ENCODE measurements at regions not wholly inside any gene's neighbourhood (a gene's known extent, or its start where the extent isn't known, plus 50 kb on each side); places are given as distances from the start of the nearest gene placed in this dataset.
"Not testable (repeated sequence)": the region's sequence is repeated elsewhere in the genome, so short reads cannot be mapped to it uniquely, and the experiment has no call there.

GRCh38 chr2:106288873-106289272, 94.8 kb upstream of the UXS1 start:
- intact Hi-C loops (cut with DNase I) = no loop called here
- Histone ChIP-seq H3K4me1 (ENCODE audit: control insufficient read depth, insufficient read depth, low read length) (no peaks in the 10 kb centered on the region), H3K27me3 (ENCODE audit: control insufficient read depth, insufficient read depth) (no peaks in the 10 kb centered on the region), H3K4me3 (ENCODE audit: low read length) (no peak overlapping the region), H3K27ac (ENCODE audit: low read length) (no peak overlapping the region), H3K9me3 (ENCODE audit: control insufficient read depth, low read length) (no peaks in the 10 kb centered on the region)
- 93% methylated on average over 9 of the region's 9 CpGs for WGBS
- DNase-seq (no peak), ATAC-seq (no peak)

- no peaks in the 10 kb centered on the region for H3K9me3 ChIP-seq (ENCODE audit: control insufficient read depth, low read length)
- no peak for DNase-seq
- WGBS = 90% methylated on average over 3 of the region's 3 CpGs
- no peak for ATAC-seq
- H3K27me3 ChIP-seq (ENCODE audit: control insufficient read depth, insufficient read depth) = no peaks in the 10 kb centered on the region
- H3K27ac ChIP-seq (ENCODE audit: low read length) = no peak overlapping the region
- intact Hi-C loops (cut with DNase I) = no loop called here
- no peak overlapping the region for H3K4me3 ChIP-seq (ENCODE audit: low read length)
- no peaks in the 10 kb centered on the region for H3K4me1 ChIP-seq (ENCODE audit: control insufficient read depth, insufficient read depth, low read length)
Observed at GRCh38 chr2:106285237-106285829, 91.2 kb upstream of the UXS1 start.

- DNase-seq (no peak), ATAC-seq (no peak)
- Histone ChIP-seq H3K4me3 (ENCODE audit: low read length) (no peak overlapping the region), H3K4me1 (ENCODE audit: control insufficient read depth, insufficient read depth, low read length) (no peaks in the 10 kb centered on the region), H3K27me3 (ENCODE audit: control insufficient read depth, insufficient read depth) (no peaks in the 10 kb centered on the region), H3K9me3 (ENCODE audit: control insufficient read depth, low read length) (no peaks in the 10 kb centered on the region), H3K27ac (ENCODE audit: low read length) (no peak overlapping the region)
- intact Hi-C loops (cut with DNase I) = no loop called here
- WGBS = 78% methylated on average over 14 of the region's 14 CpGs
Observed at GRCh38 chr2:106284691-106285202, 90.6 kb upstream of the UXS1 start.

GRCh38 chr2:106284255-106284654, 90.2 kb upstream of the UXS1 start:
- no peak overlapping the region for H3K27ac ChIP-seq (ENCODE audit: low read length)
- WGBS = 70% methylated on average over 5 of the region's 5 CpGs
- intact Hi-C loops (cut with DNase I) = no loop called here
- no peaks in the 10 kb centered on the region for H3K9me3 ChIP-seq (ENCODE audit: control insufficient read depth, low read length)
- H3K27me3 ChIP-seq (ENCODE audit: control insufficient read depth, insufficient read depth) = no peaks in the 10 kb centered on the region
- DNase-seq = no peak
- ATAC-seq = no peak
- H3K4me1 ChIP-seq (ENCODE audit: control insufficient read depth, insufficient read depth, low read length) = no peaks in the 10 kb centered on the region
- no peak overlapping the region for H3K4me3 ChIP-seq (ENCODE audit: low read length)

- H3K27me3 ChIP-seq (ENCODE audit: control insufficient read depth, insufficient read depth); H3K9me3 ChIP-seq (ENCODE audit: control insufficient read depth, low read length); H3K27ac ChIP-seq (ENCODE audit: low read length); DNase-seq; H3K4me1 ChIP-seq (ENCODE audit: control insufficient read depth, insufficient read depth, low read length); H3K4me3 ChIP-seq (ENCODE audit: low read length); intact Hi-C loops (cut with DNase I); ATAC-seq: not testable (repeated sequence)
- 51% methylated on average over 9 of the region's 9 CpGs for WGBS
Observed at GRCh38 chr2:106283228-106284152, 89.4 kb upstream of the UXS1 start.

GRCh38 chr2:106282462-106283170, 88.5 kb upstream of the UXS1 start:
- DNase-seq (no peak), ATAC-seq (no peak)
- no peak overlapping the region for H3K27ac ChIP-seq (ENCODE audit: low read length)
- H3K9me3 ChIP-seq (ENCODE audit: control insufficient read depth, low read length) = no peaks in the 10 kb centered on the region
- H3K4me1 ChIP-seq (ENCODE audit: control insufficient read depth, insufficient read depth, low read length) = no peaks in the 10 kb centered on the region
- intact Hi-C loops (cut with DNase I) = no loop called here
- no peak overlapping the region for H3K4me3 ChIP-seq (ENCODE audit: low read length)
- no peaks in the 10 kb centered on the region for H3K27me3 ChIP-seq (ENCODE audit: control insufficient read depth, insufficient read depth)
- WGBS = 56% methylated on average over 12 of the region's 12 CpGs

GRCh38 chr2:106281907-106282430, 87.9 kb upstream of the UXS1 start:
- ATAC-seq; intact Hi-C loops (cut with DNase I); H3K27me3 ChIP-seq (ENCODE audit: control insufficient read depth, insufficient read depth); H3K4me1 ChIP-seq (ENCODE audit: control insufficient read depth, insufficient read depth, low read length); DNase-seq; H3K9me3 ChIP-seq (ENCODE audit: control insufficient read depth, low read length); H3K27ac ChIP-seq (ENCODE audit: low read length); H3K4me3 ChIP-seq (ENCODE audit: low read length): not testable (repeated sequence)
- 70% methylated on average over 11 of the region's 11 CpGs for WGBS

GRCh38 chr2:106280722-106281446, 86.8 kb upstream of the UXS1 start:
- no peaks in the 10 kb centered on the region for H3K27me3 ChIP-seq (ENCODE audit: control insufficient read depth, insufficient read depth)
- no peaks in the 10 kb centered on the region for H3K4me1 ChIP-seq (ENCODE audit: control insufficient read depth, insufficient read depth, low read length)
- H3K9me3 ChIP-seq (ENCODE audit: control insufficient read depth, low read length) = no peaks in the 10 kb centered on the region
- no peak for DNase-seq
- no peak overlapping the region for H3K4me3 ChIP-seq (ENCODE audit: low read length)
- H3K27ac ChIP-seq (ENCODE audit: low read length) = no peak overlapping the region
- no peak for ATAC-seq
- 85% methylated on average over 10 of the region's 10 CpGs for WGBS
- intact Hi-C loops (cut with DNase I) = no loop called here

- no peak overlapping the region for H3K27ac ChIP-seq (ENCODE audit: low read length)
- no peak overlapping the region for H3K4me3 ChIP-seq (ENCODE audit: low read length)
- H3K4me1 ChIP-seq (ENCODE audit: control insufficient read depth, insufficient read depth, low read length) = no peaks in the 10 kb centered on the region
- intact Hi-C loops (cut with DNase I) = no loop called here
- H3K9me3 ChIP-seq (ENCODE audit: control insufficient read depth, low read length) = no peaks in the 10 kb centered on the region
- 48% methylated on average over 3 of the region's 3 CpGs for WGBS
- no peaks in the 10 kb centered on the region for H3K27me3 ChIP-seq (ENCODE audit: control insufficient read depth, insufficient read depth)
- DNase-seq = no peak
- no peak for ATAC-seq
Observed at GRCh38 chr2:106280224-106280623, 86.1 kb upstream of the UXS1 start.

GRCh38 chr2:106278112-106278876, 84.2 kb upstream of the UXS1 start:
- Histone ChIP-seq H3K27me3 (ENCODE audit: control insufficient read depth, insufficient read depth) (no peaks in the 10 kb centered on the region), H3K4me3 (ENCODE audit: low read length) (no peak overlapping the region), H3K4me1 (ENCODE audit: control insufficient read depth, insufficient read depth, low read length) (no peaks in the 10 kb centered on the region), H3K27ac (ENCODE audit: low read length) (no peak overlapping the region), H3K9me3 (ENCODE audit: control insufficient read depth, low read length) (no peaks in the 10 kb centered on the region)
- intact Hi-C loops (cut with DNase I) = no loop called here
- WGBS = 50% methylated on average over 6 of the region's 6 CpGs
- no peak for ATAC-seq
- no peak for DNase-seq

Data from right cardiac atrium (tissue), 5 donors.